HEK293 (cell line): ENCODE measurements at regions not wholly inside any gene's neighbourhood (a gene's known extent, or its start where the extent isn't known, plus 50 kb on each side); places are given as distances from the start of the nearest gene placed in this dataset.

Experiments used
- CTCF ChIA-PET: fragments of 350-600 bp; formaldehyde crosslinking; extraction: SDS; loops from one replicate; lab custom pipeline; 2021; ENCODE audit warnings: antibody characterized with exemption; lab: Yijun Ruan, JAX
- POLR2A ChIA-PET: fragments of 300-600 bp; formaldehyde crosslinking; extraction: SDS; loops from one replicate; lab custom pipeline; 2020; ENCODE audit warnings: antibody characterized with exemption, inconsistent platforms; lab: Yijun Ruan, JAX
- H3K27ac ChIP-seq: fragments of 200-500 bp; sonication (Bioruptor generic); 2 replicates; pipeline ENCODE4 v1.5.1; 2014; ENCODE audit warnings: low read depth, low read length, control low read depth, inconsistent platforms; ENCODE audit errors: extremely low read depth
- H3K36me3 ChIP-seq, 2 experiments: fragments of 200-500 bp in 1 of 2; sonication (Bioruptor generic) in 1 of 2; 1 replicate in 1 of 2; 2 replicates in 1 of 2; pipeline ENCODE4 v1.5.1; 2014 to 2017; ENCODE audit warnings: inconsistent platforms in 2 of 2, low read length in 2 of 2; ENCODE audit not compliant: control insufficient read depth in 2 of 2, insufficient read depth in 1 of 2
- H3K4me1 ChIP-seq: fragments of 200-500 bp; sonication (Bioruptor generic); 2 replicates; pipeline ENCODE4 v1.5.1; 2014; ENCODE audit warnings: mild to moderate bottlenecking, low read length, inconsistent platforms; ENCODE audit not compliant: control insufficient read depth, insufficient read depth
- H3K4me3 ChIP-seq: 2 replicates; pipeline ENCODE4 v1.5.1; 2011; ENCODE audit warnings: low read depth, mild to moderate bottlenecking, control low read depth, low read length, moderate library complexity
- H3K9me3 ChIP-seq: fragments of 200-500 bp; sonication (Bioruptor generic); 2 replicates; pipeline ENCODE4 v1.5.1; 2014; ENCODE audit warnings: low read depth, low read length, inconsistent platforms; ENCODE audit not compliant: control insufficient read depth, insufficient read depth
- GFI1B ChIP-seq: fragments of 450-650 bp; formaldehyde crosslinking; IDR thresholded peaks from 2 replicates; pipeline ENCODE4 v1.5.1; 2016; ENCODE audit warnings: missing biosample characterization, missing genetic modification characterization
- GLI2 ChIP-seq: fragments of 450-650 bp; formaldehyde crosslinking; IDR thresholded peaks from 2 replicates; pipeline ENCODE4; 2017; ENCODE audit warnings: missing biosample characterization, missing genetic modification characterization, low read depth, borderline replicate concordance
- KLF1 ChIP-seq: fragments of 450-650 bp; formaldehyde crosslinking; IDR thresholded peaks from 2 replicates; pipeline ENCODE4 v1.5.1; 2016; ENCODE audit warnings: missing biosample characterization, missing genetic modification characterization
- MZF1 ChIP-seq: fragments of 450-650 bp; formaldehyde crosslinking; IDR thresholded peaks from 2 replicates; pipeline ENCODE4 v1.5.1; 2017; ENCODE audit warnings: missing biosample characterization, missing genetic modification characterization, borderline replicate concordance
- PATZ1 ChIP-seq: fragments of 450-650 bp; formaldehyde crosslinking; IDR thresholded peaks from 2 replicates; pipeline ENCODE4 v1.5.1; 2016; ENCODE audit warnings: missing biosample characterization, missing genetic modification characterization
- PRDM10 ChIP-seq: fragments of 450-650 bp; formaldehyde crosslinking; IDR thresholded peaks from 2 replicates; pipeline ENCODE4 v1.5.1; 2016; ENCODE audit warnings: missing biosample characterization, missing genetic modification characterization
- REPIN1 ChIP-seq: fragments of 450-650 bp; formaldehyde crosslinking; IDR thresholded peaks from 2 replicates; pipeline ENCODE4 v1.5.1; 2017; ENCODE audit warnings: missing biosample characterization, missing genetic modification characterization, low read depth
- YY1 ChIP-seq: fragments of 450-650 bp; formaldehyde crosslinking; IDR thresholded peaks from 2 replicates; pipeline ENCODE4 v1.5.1; 2018; ENCODE audit warnings: missing biosample characterization, missing genetic modification characterization
- YY2 ChIP-seq: fragments of 450-650 bp; formaldehyde crosslinking; IDR thresholded peaks from 2 replicates; pipeline ENCODE4 v1.5.1; 2016; ENCODE audit warnings: missing biosample characterization, missing genetic modification characterization
- ZBTB49 ChIP-seq: fragments of 450-650 bp; formaldehyde crosslinking; IDR thresholded peaks from 2 replicates; pipeline ENCODE4 v1.5.1; 2016; ENCODE audit warnings: missing biosample characterization, missing genetic modification characterization, low read depth
- ZFP37 ChIP-seq: fragments of 450-650 bp; formaldehyde crosslinking; IDR thresholded peaks from 2 replicates; pipeline ENCODE4 v1.5.1; 2016; ENCODE audit warnings: missing biosample characterization, missing genetic modification characterization
- ZNF132 ChIP-seq: fragments of 450-650 bp; formaldehyde crosslinking; IDR thresholded peaks from 2 replicates; pipeline ENCODE4 v1.5.1; 2017; ENCODE audit warnings: missing biosample characterization, missing genetic modification characterization, borderline replicate concordance
- ZNF138 ChIP-seq: fragments of 450-650 bp; formaldehyde crosslinking; IDR thresholded peaks from 2 replicates; pipeline ENCODE4 v1.5.1; 2016; ENCODE audit warnings: missing biosample characterization, missing genetic modification characterization, borderline replicate concordance
- ZNF223 ChIP-seq: fragments of 450-650 bp; formaldehyde crosslinking; IDR thresholded peaks from 2 replicates; pipeline ENCODE4 v1.5.1; 2016; ENCODE audit warnings: missing biosample characterization, missing genetic modification characterization
- ZNF311 ChIP-seq: fragments of 450-650 bp; formaldehyde crosslinking; IDR thresholded peaks from 2 replicates; pipeline ENCODE4 v1.5.1; 2017; ENCODE audit warnings: missing biosample characterization, missing genetic modification characterization, borderline replicate concordance
- ZNF37A ChIP-seq: fragments of 450-650 bp; IDR thresholded peaks from 2 replicates; pipeline ENCODE4 v1.5.1; 2018; ENCODE audit warnings: missing biosample characterization, missing genetic modification characterization
- ZNF394 ChIP-seq: fragments of 450-650 bp; formaldehyde crosslinking; IDR thresholded peaks from 2 replicates; pipeline ENCODE4 v1.5.1; 2016; ENCODE audit warnings: missing biosample characterization, missing genetic modification characterization, mild to moderate bottlenecking, moderate library complexity, borderline replicate concordance
- ZNF433 ChIP-seq: fragments of 450-650 bp; formaldehyde crosslinking; IDR thresholded peaks from 2 replicates; pipeline ENCODE4 v1.5.1; 2016; ENCODE audit warnings: missing biosample characterization, missing genetic modification characterization, low read depth
- ZNF473 ChIP-seq: fragments of 450-650 bp; formaldehyde crosslinking; IDR thresholded peaks from 2 replicates; pipeline ENCODE4 v1.5.1; 2017; ENCODE audit warnings: missing biosample characterization, missing genetic modification characterization
- ZNF513 ChIP-seq: fragments of 450-650 bp; IDR thresholded peaks from 2 replicates; pipeline ENCODE4 v1.5.1; 2018; ENCODE audit warnings: missing biosample characterization, missing genetic modification characterization
- ZNF521 ChIP-seq: fragments of 450-650 bp; formaldehyde crosslinking; IDR thresholded peaks from 2 replicates; pipeline ENCODE4 v1.5.1; 2017; ENCODE audit warnings: missing biosample characterization, mild to moderate bottlenecking, missing genetic modification characterization
- ZNF548 ChIP-seq: fragments of 450-650 bp; formaldehyde crosslinking; IDR thresholded peaks from 2 replicates; pipeline ENCODE4 v1.5.1; 2016; ENCODE audit warnings: missing biosample characterization, missing genetic modification characterization
- ZNF623 ChIP-seq: fragments of 450-650 bp; formaldehyde crosslinking; IDR thresholded peaks from 2 replicates; pipeline ENCODE4 v1.5.1; 2016; ENCODE audit warnings: missing biosample characterization, missing genetic modification characterization
- ZNF843 ChIP-seq: fragments of 450-650 bp; formaldehyde crosslinking; IDR thresholded peaks from 2 replicates; pipeline ENCODE4 v1.5.1; 2016; ENCODE audit warnings: missing biosample characterization, missing genetic modification characterization

- ChIA-PET POLR2A (no interaction called here), CTCF (no interaction called here)
- Histone ChIP-seq H3K4me3 (no peak overlapping the region), H3K9me3 (no peaks in the 10 kb centered on the region), H3K4me1 (no peaks in the 10 kb centered on the region), H3K36me3 (no peaks in the 10 kb centered on the region), H3K27ac (no peak overlapping the region)
- TF ChIP-seq ZNF223 (no peak), ZNF521 (tag by site-specific recombination) (no peak), ZNF843 (no peak), YY2 (tag by site-specific recombination) (no peak), ZNF394 (tag by site-specific recombination) (no peak), ZNF623 (tag by site-specific recombination) (no peak), ZNF513 (tag by site-specific recombination) (no peak), GFI1B (tag by site-specific recombination) (no peak), ZFP37 (tag by site-specific recombination) (no peak), ZNF433 (tag by site-specific recombination) (no peak), ZNF548 (no peak), ZNF138 (tag by site-specific recombination) (no peak)
Observed at GRCh38 chr9:78860801-78861475, 564.0 kb downstream of the PSAT1 start.

GRCh38 chr9:78863531-78863930 is 566.6 kb downstream of the PSAT1 start:
- H3K4me1 ChIP-seq = no peaks in the 10 kb centered on the region
- no peaks in the 10 kb centered on the region for H3K9me3 ChIP-seq
- ChIA-PET CTCF (no interaction called here), POLR2A (no interaction called here)
- H3K4me3 ChIP-seq = no peak overlapping the region
- no peaks in the 10 kb centered on the region for H3K36me3 ChIP-seq
- H3K27ac ChIP-seq = no peak overlapping the region
- TF ChIP-seq ZNF394 (tag by site-specific recombination) = no peak
- no peak for TF ChIP-seq ZNF513 (tag by site-specific recombination)
- TF ChIP-seq PRDM10 = no peak
- no peak for TF ChIP-seq ZNF37A (tag by site-specific recombination)
- no peak for TF ChIP-seq PATZ1 (tag by site-specific recombination)
- TF ChIP-seq REPIN1 (tag by site-specific recombination) = no peak
- no peak for TF ChIP-seq ZNF132 (tag by site-specific recombination)
- TF ChIP-seq ZNF311 (tag by site-specific recombination) = no peak
- no peak for TF ChIP-seq MZF1
- TF ChIP-seq ZNF473 (tag by site-specific recombination) = no peak
- TF ChIP-seq KLF1 (tag by site-specific recombination) = no peak
- no peak for TF ChIP-seq ZBTB49
- no peak for TF ChIP-seq YY1 (tag by site-specific recombination)
- TF ChIP-seq GLI2 = no peak
- TF ChIP-seq ZNF223 = no peak
